Caki2 (cell line): ENCODE measurements at regions not wholly inside any gene's neighbourhood (a gene's known extent, or its start where the extent isn't known, plus 50 kb on each side); places are given as distances from the start of the nearest gene placed in this dataset.
"Not testable (repeated sequence)": the region's sequence is repeated elsewhere in the genome, so short reads cannot be mapped to it uniquely, and the experiment has no call there.

Experiments used
- DNase-seq: peaks from one replicate; pipeline ENCODE4 v3.0.0-alpha.2; 2015; ENCODE audit warnings: low read depth
- in situ Hi-C: cut with HindIII; loops from 2 replicates; pipeline ENCODE4 v1.10.0; 2016; ENCODE audit warnings: low sequenced_read_pairs, low pct_unique_long_range_greater_than_20kb, mixed read lengths

DNA sequence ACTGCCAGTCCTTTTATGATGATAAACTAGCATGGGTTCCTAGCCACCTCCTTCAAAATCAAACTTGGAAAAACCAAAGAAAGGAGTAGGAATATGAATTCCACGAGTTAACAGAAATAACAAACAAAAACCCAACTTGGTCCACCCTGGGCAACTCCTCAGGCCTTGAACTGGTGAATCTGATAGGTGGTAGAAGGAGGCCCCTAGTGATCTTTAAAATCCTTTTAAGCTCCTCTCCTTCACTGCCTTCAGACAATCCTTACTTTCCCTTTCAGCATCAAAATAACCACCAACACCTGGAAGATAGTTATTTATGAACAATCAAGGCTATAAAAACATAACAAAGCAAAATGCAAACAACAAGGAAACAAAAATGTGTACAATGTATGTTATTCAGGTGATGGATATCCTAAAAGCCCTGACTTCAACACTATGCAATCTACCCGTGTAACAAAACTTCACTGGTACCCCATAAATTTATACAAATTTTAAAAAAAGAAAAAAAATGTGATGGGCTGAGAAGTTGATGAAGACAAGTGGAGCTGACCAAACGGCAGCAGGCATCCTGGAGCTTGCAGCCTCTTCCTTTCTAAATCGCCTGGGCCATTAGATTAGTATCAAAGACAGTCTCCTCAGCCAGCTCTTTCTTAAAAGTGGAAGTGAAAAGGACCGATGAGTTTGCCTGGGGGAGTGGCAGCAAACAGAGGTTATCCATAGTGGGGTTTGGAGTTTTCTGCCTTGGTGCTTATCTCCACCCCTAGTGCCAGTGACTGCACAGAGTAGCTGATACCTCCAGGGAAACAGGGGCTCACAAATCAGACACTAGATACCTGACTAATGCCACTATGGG lies 179.6 kb downstream of the TMA16 start:
- no peak for DNase-seq
- in situ Hi-C loops, result no loop called here

DNA sequence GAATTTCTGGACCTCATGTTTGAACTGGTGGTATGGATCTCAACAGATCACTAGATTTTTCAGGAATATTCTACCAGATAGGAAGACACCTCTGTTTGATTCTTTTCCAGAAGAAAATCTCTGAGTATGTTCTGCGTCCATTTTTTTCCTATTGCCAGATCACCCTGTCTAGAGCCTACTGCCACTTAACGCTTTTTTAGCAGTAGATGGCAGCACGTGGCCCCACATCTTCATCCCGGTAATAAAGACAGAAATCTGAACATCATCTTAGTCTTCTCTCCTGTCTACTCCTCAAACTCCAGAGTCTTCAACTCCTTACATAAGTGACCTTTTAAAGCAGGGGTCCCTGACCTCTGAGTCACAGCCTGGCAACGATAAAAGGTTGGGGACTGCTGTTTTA lies 184.7 kb downstream of the TMA16 start:
- DNase-seq, result peak; percentile 4
- in situ Hi-C loops, result no loop called here

DNA sequence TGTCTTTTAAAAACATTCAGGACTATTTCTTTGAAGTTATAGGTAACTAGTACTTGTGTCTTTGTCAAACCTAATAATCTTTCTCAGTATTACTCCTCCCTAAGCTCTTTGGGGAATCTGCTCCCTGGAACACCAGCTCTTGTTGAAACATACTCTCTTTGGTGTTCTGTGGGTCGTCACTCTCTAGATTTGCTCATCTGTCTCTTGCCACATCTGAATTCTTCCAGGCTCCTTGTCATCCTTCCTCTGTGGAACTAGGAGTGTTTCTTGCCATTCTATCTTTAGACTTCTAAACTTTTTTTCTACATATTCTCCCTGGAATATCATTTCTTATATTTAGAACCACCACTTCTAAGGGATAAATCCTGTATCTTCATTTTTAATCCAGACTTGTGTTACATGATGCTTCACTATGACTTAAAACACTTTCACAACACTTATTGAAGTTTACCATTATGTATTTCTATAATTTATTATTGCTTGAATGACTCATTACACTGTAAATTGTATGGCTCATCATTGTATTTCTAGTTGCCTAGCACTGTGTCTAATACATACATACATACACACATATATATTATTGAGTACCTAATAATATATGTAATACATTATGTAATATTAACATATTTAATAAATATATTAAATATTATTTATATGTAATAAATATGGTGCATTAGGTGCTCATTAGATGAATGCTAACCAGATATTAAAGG lies 186.1 kb downstream of the TMA16 start:
- in situ Hi-C loops, result no loop called here
- DNase-seq, result no peak

DNA sequence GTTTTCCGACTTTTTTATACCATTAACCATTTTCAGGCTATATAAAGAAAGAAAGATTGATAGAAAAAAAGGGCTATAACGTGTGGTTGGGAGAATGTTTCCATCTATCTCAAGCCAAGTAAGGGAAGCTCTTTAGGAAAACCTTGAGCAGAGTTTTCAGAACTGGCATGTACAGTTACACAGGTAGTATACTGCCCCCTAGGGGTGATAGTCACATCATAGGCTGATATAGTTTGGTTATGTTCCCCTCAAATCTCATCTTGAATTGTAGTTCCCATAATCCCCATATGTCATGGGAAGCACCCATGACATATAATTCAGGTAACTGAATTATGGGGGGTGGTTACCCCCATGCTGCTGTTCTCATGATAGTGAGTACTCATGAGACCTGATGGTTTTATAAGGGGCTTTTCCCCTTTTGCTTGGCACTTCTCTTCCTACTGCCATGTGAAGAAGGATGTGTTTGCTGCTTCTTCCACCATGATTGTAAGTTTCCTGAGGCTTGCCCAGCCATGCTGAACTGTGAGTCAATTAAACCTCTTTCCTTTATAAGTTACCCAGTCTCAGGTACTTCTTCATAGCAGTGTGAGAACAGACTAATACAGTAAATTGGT lies 186.8 kb downstream of the TMA16 start:
- no peak for DNase-seq
- in situ Hi-C loops, result no loop called here

DNA sequence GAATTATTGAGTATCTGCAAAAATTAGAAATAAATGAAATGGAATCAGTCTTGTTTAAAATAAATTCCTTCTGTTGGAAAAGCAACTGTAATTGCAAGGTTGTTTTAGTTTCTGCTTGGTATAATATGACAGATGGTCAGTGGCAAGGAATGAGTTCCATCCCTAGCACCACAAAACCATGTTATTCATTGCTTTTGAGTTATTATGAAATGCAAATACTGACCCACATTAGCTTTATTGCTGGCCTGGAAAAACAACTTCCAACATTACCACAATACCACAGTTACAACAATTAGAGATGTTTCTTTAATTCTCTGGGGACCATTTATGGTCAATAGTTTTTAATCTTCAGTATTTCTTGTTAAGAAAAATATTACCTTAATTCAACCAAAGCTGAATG lies 194.4 kb downstream of the TMA16 start:
- in situ Hi-C loops, result no loop called here
- no peak for DNase-seq

DNA sequence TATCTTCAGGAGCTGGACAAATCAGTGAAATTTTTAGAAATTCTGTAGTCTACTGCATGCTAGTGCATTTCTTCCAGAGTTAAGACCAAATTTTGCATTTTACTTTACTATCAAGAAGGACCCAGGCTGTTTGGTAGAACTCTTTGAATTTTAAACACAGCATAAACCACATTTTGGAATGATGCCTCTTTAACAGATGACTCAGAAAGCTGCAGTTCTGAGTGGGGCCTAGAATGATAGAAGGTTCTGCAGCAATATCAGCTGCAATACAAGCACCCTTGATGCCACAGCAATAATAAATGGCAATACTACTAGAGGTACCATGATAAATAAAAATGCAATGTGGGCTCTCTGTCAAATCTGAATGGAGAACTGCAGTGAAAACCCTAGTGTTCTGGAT lies 198.7 kb downstream of the TMA16 start:
- no peak for DNase-seq
- in situ Hi-C loops, result no loop called here

DNA sequence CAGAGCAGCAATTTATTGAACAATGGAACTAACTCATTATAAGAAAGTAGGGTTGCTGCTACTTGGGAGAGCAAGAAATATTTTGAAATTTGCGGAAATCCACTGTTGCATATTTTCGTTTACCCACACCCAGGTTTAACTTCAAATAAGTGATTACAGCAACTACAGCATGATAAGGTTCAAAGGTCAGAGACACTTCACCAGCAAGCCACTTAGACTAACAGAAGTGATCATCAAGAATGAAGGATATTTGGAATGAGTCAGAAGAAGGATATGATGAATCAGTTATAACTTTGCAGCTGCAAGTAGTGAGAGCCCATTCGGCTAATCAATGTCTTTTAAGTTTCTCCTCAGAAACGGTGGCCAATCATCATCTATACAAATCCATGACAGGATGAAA lies 199.3 kb downstream of the TMA16 start:
- in situ Hi-C loops, result no loop called here
- peak; percentile 13 for DNase-seq

DNA sequence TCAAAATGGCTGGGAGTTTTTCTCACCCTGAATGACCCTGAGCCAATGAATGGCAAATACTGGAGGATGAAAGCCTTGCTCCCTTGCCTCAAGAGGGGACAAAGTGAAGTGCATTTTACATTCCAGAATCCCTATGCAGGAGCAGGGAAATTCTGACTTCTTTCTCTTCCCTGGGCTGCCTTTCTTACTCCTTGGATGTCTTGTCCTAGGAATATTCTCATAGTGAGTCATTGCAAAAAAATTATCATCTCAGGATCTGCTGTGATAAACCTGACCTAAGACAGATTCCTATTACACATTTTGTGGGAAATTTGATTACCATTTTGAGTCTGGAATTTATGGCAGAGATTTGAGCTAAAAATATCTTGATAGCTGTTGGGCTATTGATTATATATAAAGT lies 199.9 kb downstream of the TMA16 start:
- in situ Hi-C loops, result no loop called here
- DNase-seq, result peak; percentile 30

DNA sequence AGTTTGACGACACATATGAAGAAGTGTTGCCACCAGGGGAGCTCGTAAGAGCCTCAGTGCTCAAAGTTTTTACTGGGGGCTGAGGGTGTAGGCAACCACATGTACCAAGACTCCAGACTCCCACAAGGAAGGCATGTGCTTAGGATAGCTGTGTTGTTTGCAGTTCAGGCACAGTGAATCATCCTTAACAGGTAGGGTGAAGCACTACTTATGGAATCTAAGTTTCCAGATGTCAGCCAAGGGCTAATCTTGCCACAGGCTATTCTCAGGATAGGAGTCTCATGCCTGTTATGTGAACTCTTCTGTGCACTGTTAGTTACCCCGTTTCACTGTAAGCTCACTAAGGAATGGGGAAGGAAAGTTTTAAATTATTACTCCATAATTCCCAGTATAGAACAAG lies 202.6 kb downstream of the TMA16 start:
- DNase-seq, result no peak
- in situ Hi-C loops, result no loop called here

DNA sequence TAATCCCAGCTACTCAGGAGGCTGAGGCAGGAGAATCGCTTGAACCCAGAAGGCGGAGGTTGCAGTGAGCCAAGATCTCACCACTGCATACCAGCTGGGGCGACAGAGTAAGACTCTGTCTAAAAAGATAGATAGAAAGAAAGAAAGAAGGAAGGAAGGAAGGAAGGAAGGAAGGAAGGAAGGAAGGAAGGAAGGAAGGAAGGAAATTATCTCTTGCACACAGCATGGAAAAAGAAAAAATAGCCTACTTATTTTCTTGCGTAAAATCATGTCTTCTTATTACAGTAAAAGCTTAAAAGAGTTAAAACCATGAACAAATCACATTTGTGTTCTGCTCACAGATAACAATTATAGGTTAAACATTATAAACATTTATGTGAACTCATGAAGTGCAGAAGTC lies 205.9 kb downstream of the TMA16 start:
- DNase-seq, in situ Hi-C loops: not testable (repeated sequence)

DNA sequence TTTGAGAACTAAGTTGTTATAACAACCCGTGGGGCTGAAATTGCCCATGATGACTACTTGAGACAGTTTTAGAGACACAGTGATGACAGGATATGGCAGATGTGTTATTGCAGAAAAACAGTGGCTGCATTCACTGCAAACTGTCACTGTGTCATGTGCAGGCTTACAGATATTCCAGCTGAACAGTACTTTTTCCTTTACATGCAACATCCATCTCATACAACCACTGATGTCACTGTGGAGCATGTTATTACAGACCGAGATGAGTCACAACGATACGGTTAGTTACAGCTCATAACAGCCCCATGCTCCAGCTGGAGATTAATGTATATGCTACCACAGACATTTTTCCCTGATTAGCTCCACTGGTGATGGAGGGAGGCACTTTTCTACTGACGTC lies 207.4 kb downstream of the TMA16 start:
- peak; percentile 60 for DNase-seq
- in situ Hi-C loops, result no loop called here

DNA sequence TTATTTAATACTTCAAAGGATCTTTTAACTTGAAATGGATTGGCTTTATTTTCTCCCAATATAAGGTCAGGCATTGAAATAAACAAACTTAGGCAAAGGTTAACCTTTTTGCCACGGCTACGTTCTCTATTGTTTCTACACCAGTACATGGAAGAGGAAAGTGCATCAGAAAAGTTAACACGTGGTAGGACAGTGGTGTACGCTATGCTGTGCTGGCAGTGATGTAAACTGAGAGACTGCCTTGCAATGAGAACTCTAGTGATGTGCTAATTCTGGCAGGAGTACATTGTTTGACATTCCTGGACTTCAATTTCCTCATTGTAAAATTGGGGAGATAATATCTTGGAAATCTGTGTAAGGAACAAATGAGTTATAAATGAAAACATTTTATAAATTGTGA lies 208.2 kb downstream of the TMA16 start:
- in situ Hi-C loops, result no loop called here
- DNase-seq, result no peak

DNA sequence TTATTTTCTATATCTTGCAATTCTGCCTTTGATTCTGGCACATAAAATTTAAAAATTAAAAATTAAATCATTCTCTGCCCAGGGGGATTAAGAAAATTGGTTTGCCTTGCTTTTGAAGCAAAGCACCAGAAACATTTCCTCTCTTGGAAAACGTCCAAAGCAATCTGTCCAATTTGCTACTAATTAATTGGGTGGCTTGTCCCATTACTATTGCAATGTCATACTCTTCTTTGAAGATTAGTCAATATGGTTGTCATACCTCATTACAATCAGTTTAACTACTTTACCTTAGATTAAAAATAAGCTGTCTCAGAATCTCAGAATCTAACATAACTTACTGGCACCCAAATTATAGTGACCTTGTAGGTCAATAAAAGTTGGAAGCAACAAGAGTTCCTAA lies 208.8 kb downstream of the TMA16 start:
- DNase-seq, result no peak
- in situ Hi-C loops, result no loop called here

DNA sequence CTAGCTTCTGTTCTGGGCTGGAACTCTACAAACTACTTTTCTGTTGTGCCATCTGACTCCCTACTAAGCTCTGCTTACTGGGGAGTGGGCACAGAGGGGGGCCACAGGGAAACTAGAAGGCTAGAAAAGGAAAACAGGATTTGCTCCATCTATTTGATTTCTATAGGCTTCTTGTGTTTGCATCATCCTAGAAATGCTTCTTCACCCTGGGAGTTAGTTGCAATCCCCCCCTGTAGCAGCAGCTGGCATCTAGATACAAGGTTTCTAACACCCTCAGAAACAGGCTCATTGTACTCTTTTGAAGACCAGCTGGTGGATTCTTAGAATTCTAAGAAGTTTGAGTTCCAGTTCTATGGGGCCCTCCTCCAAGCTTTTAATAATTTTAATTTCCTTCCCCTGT lies 213.4 kb downstream of the TMA16 start:
- in situ Hi-C loops, result no loop called here
- DNase-seq, result no peak

DNA sequence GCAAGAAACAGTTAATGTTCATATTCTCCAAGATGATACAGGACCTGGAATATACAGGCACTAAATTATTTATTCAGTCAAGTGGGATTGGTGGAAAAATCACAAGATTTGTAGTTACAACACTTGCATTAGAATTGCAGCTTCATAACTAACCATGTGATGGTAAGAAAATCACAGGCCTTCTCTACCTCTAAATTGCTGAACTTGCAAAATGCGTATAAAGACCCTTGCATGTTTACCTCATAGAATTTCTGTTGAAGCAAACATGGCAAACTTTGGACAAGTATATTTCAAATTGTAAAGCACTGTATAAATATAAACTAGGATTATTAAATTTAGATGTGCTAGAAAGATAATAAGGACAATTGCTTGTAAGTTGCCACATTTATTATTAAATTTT lies 215.1 kb downstream of the TMA16 start:
- in situ Hi-C loops, result no loop called here
- no peak for DNase-seq

DNA sequence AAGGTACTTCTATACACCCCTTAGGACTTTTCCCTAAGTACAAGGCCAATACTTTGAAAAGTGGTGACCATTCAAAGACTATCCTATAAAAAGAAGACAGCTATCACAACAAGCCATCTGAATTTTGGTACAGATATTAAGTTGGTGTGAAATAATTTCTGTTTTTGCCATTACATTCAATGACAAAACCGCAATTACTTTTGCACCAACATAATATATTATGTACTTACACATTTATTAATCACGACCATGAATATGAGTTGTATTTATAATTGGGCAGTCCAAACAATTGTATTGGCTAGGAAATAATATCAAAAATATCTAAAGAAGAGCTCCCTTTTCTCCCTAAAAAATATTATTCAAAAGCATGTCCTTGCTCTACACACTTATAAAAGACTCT lies 215.7 kb downstream of the TMA16 start:
- no peak for DNase-seq
- in situ Hi-C loops, result no loop called here

DNA sequence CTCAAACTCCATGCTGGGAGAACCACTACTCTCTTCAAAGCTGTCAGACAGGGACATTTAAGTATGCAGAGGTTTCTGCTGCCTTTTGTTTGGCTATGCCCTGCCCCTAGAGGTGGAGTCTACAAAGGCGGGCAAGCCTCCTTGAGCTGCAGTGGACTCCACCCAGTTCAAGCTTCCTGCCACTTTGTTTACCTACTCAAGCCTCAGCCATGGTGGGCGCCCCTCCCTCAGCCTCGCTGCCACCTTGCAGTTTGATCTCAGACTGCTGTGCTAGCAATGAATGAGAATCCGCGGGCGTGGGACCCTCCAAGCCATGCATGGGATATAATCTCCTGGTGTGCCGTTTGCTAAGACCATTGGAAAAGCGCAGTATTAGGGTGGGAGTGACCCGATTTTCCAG lies 230.0 kb downstream of the TMA16 start:
- in situ Hi-C loops, DNase-seq: not testable (repeated sequence)

DNA sequence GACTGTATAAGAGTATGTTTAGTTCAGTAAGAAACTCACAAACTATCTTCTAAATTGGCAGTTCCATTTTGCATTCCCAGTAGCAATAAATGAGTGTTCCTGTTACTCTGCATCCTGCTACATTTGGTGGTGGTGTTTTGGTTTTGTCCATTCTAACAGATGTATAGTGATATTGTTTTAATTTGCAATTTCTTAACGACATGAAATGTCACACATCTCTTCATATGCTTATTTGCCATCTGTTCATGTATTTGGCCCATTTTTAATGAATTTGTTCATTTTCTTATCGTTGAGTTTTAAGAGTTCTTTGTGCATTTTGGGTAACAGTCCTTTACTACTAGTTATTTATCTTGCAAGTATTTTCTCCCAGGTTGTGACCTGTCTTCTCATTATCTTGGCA lies 232.2 kb downstream of the TMA16 start:
- in situ Hi-C loops, result no loop called here
- no peak for DNase-seq

DNA sequence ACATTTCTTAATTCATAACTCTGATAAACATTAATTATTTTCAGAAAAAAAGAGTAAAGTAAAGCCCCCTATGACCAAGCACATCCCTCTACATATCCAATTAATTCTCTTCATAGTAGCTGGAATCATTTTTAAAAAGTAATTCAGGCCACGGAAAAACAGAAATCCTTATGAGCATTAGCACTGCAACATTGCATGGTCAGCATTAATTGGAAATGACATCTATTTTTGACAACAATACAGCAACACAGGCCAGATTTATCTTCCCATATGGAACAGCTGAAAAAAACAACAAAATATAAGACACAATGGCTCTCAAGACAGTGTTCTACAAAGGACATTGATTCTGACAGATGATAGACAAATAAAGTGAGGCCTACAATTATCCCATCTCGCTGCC lies 236.6 kb downstream of the TMA16 start:
- no peak for DNase-seq
- in situ Hi-C loops, result no loop called here
